Gastroesophageal sphincter (tissue), 3 donors: ENCODE measurements at regions not wholly inside any gene's neighbourhood (a gene's known extent, or its start where the extent isn't known, plus 50 kb on each side); places are given as distances from the start of the nearest gene placed in this dataset.

Experiments used
- EP300 ChIP-seq: sonication (generic); formaldehyde crosslinking; IDR thresholded peaks from one replicate; pipeline ENCODE4 v1.6.1; 2017; ENCODE audit warnings: antibody characterized with exemption, mild to moderate bottlenecking
- TF ChIP-seq, protein P1 (sequence below), 4 experiments: fragments of 200-600 bp in 2 of 4; fragments of 450-650 bp in 2 of 4; sonication (generic) in 1 of 4; IDR thresholded peaks; one replicate each; pipeline ENCODE4 v1.5.1; 2017 to 2019; ENCODE audit warnings: antibody characterized with exemption in 4 of 4, mild to moderate bottlenecking in 2 of 4, moderate library complexity in 2 of 4

DNA sequence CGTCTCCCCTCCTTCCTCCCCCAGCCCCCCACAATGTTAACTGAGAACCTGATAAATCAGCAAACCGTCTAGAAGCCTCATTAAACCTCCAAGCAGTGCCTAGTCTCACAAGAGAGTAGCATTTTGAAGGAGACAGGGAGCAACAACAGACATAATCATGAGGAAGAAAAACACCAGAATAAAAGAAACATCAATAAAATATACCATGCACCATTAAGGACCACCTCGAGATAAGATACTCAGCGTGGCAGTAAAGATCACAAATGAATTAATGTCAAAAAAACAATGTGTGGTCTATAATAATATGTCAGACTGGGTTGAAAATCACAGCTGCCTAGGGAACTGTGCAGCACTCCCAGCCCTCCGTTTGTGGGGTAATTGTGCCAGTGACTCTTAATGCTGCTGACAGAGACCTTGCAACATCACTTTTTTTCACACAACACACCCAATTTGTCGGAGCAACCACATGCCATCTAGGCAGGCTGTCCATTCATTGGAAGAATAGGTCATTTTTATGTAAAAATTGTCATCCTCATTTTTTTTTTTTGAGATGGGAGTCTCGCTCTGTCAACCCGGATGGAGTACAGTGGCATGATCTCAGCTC, 450.8 kb upstream of the WWC1 start:
- TF ChIP-seq, protein P1, sequence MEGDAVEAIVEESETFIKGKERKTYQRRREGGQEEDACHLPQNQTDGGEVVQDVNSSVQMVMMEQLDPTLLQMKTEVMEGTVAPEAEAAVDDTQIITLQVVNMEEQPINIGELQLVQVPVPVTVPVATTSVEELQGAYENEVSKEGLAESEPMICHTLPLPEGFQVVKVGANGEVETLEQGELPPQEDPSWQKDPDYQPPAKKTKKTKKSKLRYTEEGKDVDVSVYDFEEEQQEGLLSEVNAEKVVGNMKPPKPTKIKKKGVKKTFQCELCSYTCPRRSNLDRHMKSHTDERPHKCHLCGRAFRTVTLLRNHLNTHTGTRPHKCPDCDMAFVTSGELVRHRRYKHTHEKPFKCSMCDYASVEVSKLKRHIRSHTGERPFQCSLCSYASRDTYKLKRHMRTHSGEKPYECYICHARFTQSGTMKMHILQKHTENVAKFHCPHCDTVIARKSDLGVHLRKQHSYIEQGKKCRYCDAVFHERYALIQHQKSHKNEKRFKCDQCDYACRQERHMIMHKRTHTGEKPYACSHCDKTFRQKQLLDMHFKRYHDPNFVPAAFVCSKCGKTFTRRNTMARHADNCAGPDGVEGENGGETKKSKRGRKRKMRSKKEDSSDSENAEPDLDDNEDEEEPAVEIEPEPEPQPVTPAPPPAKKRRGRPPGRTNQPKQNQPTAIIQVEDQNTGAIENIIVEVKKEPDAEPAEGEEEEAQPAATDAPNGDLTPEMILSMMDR (IDR thresholded peaks at IDR 0.05): no peak
- TF ChIP-seq EP300: no peak
